ENCODE measurements at regions not wholly inside any gene's neighbourhood (a gene's known extent, or its start where the extent isn't known, plus 50 kb on each side); places are given as distances from the start of the nearest gene placed in this dataset.

GRCh38 chr11:97354026-97354425 is 964.2 kb downstream of the JRKL start:
- TF ChIP-seq, protein P1, sequence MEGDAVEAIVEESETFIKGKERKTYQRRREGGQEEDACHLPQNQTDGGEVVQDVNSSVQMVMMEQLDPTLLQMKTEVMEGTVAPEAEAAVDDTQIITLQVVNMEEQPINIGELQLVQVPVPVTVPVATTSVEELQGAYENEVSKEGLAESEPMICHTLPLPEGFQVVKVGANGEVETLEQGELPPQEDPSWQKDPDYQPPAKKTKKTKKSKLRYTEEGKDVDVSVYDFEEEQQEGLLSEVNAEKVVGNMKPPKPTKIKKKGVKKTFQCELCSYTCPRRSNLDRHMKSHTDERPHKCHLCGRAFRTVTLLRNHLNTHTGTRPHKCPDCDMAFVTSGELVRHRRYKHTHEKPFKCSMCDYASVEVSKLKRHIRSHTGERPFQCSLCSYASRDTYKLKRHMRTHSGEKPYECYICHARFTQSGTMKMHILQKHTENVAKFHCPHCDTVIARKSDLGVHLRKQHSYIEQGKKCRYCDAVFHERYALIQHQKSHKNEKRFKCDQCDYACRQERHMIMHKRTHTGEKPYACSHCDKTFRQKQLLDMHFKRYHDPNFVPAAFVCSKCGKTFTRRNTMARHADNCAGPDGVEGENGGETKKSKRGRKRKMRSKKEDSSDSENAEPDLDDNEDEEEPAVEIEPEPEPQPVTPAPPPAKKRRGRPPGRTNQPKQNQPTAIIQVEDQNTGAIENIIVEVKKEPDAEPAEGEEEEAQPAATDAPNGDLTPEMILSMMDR (IDR thresholded peaks at IDR 0.05): no peak
- TF ChIP-seq EZH2phosphoT487 (IDR thresholded peaks at IDR 0.05; ENCODE audit: borderline replicate concordance, low read depth) (no peak), TAF1 (IDR thresholded peaks at IDR 0.05; ENCODE audit: borderline replicate concordance, low read depth, low read length) (no peak), RAD21 (IDR thresholded peaks at IDR 0.05; ENCODE audit: low read length) (no peak), RXRA (IDR thresholded peaks at IDR 0.05; ENCODE audit: borderline replicate concordance, low read depth) (no peak), EP300 (IDR thresholded peaks at IDR 0.05; ENCODE audit: borderline replicate concordance in 1 of 2, low read depth in 1 of 2, low read length in 1 of 2) (no peak)

Data from SK-N-SH (cell line).